Uterus (tissue), 2 donors: ENCODE measurements at regions not wholly inside any gene's neighbourhood (a gene's known extent, or its start where the extent isn't known, plus 50 kb on each side); places are given as distances from the start of the nearest gene placed in this dataset.

Experiments used
- CTCF ChIP-seq, 4 experiments: fragments of 200-600 bp in 2 of 4; fragments of 450-650 bp in 2 of 4; sonication (generic) in 2 of 4; IDR thresholded peaks; one replicate each; pipeline ENCODE4 v1.5.1; 2016 to 2019; ENCODE audit warnings: antibody characterized with exemption in 4 of 4, mild to moderate bottlenecking in 2 of 4, moderate library complexity in 1 of 4
- POLR2A ChIP-seq, 2 donors: fragments of 450-650 bp; IDR thresholded peaks; one replicate each; pipeline ENCODE4 v1.6.1; 2016; ENCODE audit warnings: antibody characterized with exemption in 2 of 2, mild to moderate bottlenecking in 1 of 2, moderate library complexity in 1 of 2

- no peak for TF ChIP-seq CTCF (IDR thresholded peaks at IDR 0.05)
- TF ChIP-seq POLR2A (IDR thresholded peaks at IDR 0.05): no peak
Measured at GRCh38 chr5:164146223-164146622, 640.8 kb downstream of the MAT2B start.
